PC-3 (cell line): ENCODE measurements at regions not wholly inside any gene's neighbourhood (a gene's known extent, or its start where the extent isn't known, plus 50 kb on each side); places are given as distances from the start of the nearest gene placed in this dataset.

ENCODE experiments used
- ATAC-seq: fragments of 200-7000 bp; cut with Tn5 transposase; 2 replicates; pipeline ENCODE4 v1.9.1; 2020; ENCODE audit warnings: mild to moderate bottlenecking, moderate library complexity
- BruUV-seq: library from RNA; stranded (reverse); fragments of 400-500 nt; replicated peaks from 2 replicates; lab custom pipeline; 2021; lab: Mats Ljungman, UMichigan
- CTCF ChIA-PET: fragments of 300-600 bp; sonication (Branson Sonifier 250); formaldehyde crosslinking; loops from one replicate; lab custom pipeline; 2022; ENCODE audit warnings: antibody characterized with exemption; lab: Charles Lee
- POLR2A ChIA-PET: fragments of 300-600 bp; sonication (Branson Sonifier 250); formaldehyde crosslinking; loops from one replicate; lab custom pipeline; 2022; ENCODE audit warnings: antibody characterized with exemption; ENCODE audit not compliant: unreplicated experiment; lab: Charles Lee
- DNase-seq: peaks from one replicate; pipeline ENCODE4 v3.0.0-alpha.2; 2015
- H2AFZ ChIP-seq: fragments of 300-600 bp; sonication (generic); 2 replicates; pipeline ENCODE4 v1.6.0; 2016; ENCODE audit warnings: antibody characterized with exemption, low read length
- H3F3A ChIP-seq: fragments of 300-600 bp; sonication (generic); one replicate; pipeline ENCODE4 v1.6.0; 2017; ENCODE audit warnings: antibody characterized with exemption, low read length, control low read depth, mild to moderate bottlenecking; ENCODE audit not compliant: unreplicated experiment
- H3K27ac ChIP-seq: fragments of 300-600 bp; sonication (generic); 2 replicates; pipeline ENCODE4 v1.5.1; 2016; ENCODE audit warnings: mild to moderate bottlenecking, low read length
- H3K27me3 ChIP-seq: fragments of 300-600 bp; sonication (generic); 2 replicates; pipeline ENCODE4 v1.6.1; 2016; ENCODE audit warnings: low read length, mixed read lengths
- H3K36me3 ChIP-seq: fragments of 300-600 bp; sonication (generic); 2 replicates; pipeline ENCODE4 v1.6.1; 2016; ENCODE audit warnings: low read depth, mixed run types, low read length, mixed read lengths
- H3K4me1 ChIP-seq: fragments of 300-600 bp; sonication (generic); 2 replicates; pipeline ENCODE4 v1.5.1; 2016; ENCODE audit warnings: low read length; ENCODE audit not compliant: insufficient read depth
- H3K4me2 ChIP-seq: fragments of 300-600 bp; sonication (generic); 2 replicates; pipeline ENCODE4 v1.6.0; 2016; ENCODE audit warnings: low read length
- H3K4me3 ChIP-seq: fragments of 300-600 bp; sonication (generic); 2 replicates; pipeline ENCODE4 v1.5.1; 2016; ENCODE audit warnings: mild to moderate bottlenecking, low read length, mixed read lengths
- H3K79me2 ChIP-seq: fragments of 300-600 bp; sonication (generic); 2 replicates; pipeline ENCODE4 v1.6.1; 2017; ENCODE audit warnings: low read length, mixed read lengths
- H3K9ac ChIP-seq: fragments of 300-600 bp; sonication (generic); 2 replicates; pipeline ENCODE4 v1.6.0; 2016; ENCODE audit warnings: mild to moderate bottlenecking, low read length
- H3K9me2 ChIP-seq: fragments of 300-600 bp; sonication (generic); replicated peaks from 2 replicates; pipeline ENCODE4 v1.6.1; 2016; ENCODE audit warnings: mixed run types, low read length, mixed read lengths
- H3K9me3 ChIP-seq: fragments of 300-600 bp; sonication (generic); 2 replicates; pipeline ENCODE4 v1.6.1; 2016; ENCODE audit warnings: low read length, mixed read lengths
- H4K20me1 ChIP-seq: fragments of 300-600 bp; sonication (generic); 2 replicates; pipeline ENCODE4 v1.6.1; 2016; ENCODE audit warnings: low read length, mixed read lengths
- CTCF ChIP-seq: fragments of 300-600 bp; sonication (generic); conservative IDR thresholded peaks from 2 replicates; pipeline ENCODE4 v1.5.1; 2017; ENCODE audit warnings: antibody characterized with exemption, low read depth, mild to moderate bottlenecking, low read length
- EZH2 ChIP-seq: fragments of 300-600 bp; sonication (generic); IDR thresholded peaks from one replicate; pipeline ENCODE4 v1.6.1; 2017; ENCODE audit warnings: antibody characterized with exemption, mild to moderate bottlenecking, low read length; ENCODE audit not compliant: unreplicated experiment
- EZH2phosphoT487 ChIP-seq: fragments of 300-600 bp; sonication (generic); IDR thresholded peaks from 2 replicates; pipeline ENCODE4 v1.6.1; 2018; ENCODE audit warnings: mild to moderate bottlenecking, antibody characterized with exemption, low read length, borderline replicate concordance
- intact Hi-C: fragments of 100-400 bp; cut with micrococcal nuclease; formaldehyde crosslinking; loops from 2 replicates; pipeline ENCODE4 v1.9.0; 2023

- POLR2A ChIA-PET = no interaction called here
- Histone ChIP-seq H3K4me3 (no peak overlapping the region), H3K27me3 (no peaks in the 10 kb centered on the region), H3K4me1 (no peaks in the 10 kb centered on the region), H3K9me3 (no peaks in the 10 kb centered on the region), H3K27ac (no peak overlapping the region), H4K20me1 (no peaks in the 10 kb centered on the region), H3K9me2 (no peaks in the 10 kb centered on the region), H3K79me2 (no peaks in the 10 kb centered on the region), H2AFZ (no peak overlapping the region), H3K9ac (no peak overlapping the region), H3K4me2 (no peak overlapping the region), H3F3A (no peaks in the 10 kb centered on the region), H3K36me3 (no peaks in the 10 kb centered on the region)
- TF ChIP-seq EZH2 (no peak), CTCF (no peak), EZH2phosphoT487 (no peak)
- peak; percentile 42 for ATAC-seq
- BruUV-seq = no TSS peak
- intact Hi-C loops = no loop called here
- CTCF ChIA-PET = interaction anchor here (0.5 to 0.8 kb wide), 2 partner anchors 117 to 297 kb away, joined by 6 to 8 read pairs; no protein-coding TSS in a partner anchor
- peak; percentile 29 for DNase-seq
Measured at GRCh38 chr21:29477941-29478340, 179.2 kb downstream of the BACH1 start.

- intact Hi-C loops = no loop called here
- H3K27ac ChIP-seq = no peak overlapping the region
- POLR2A ChIA-PET = no interaction called here
- TF ChIP-seq EZH2phosphoT487 = no peak
- TF ChIP-seq CTCF = no peak
- no peak for ATAC-seq
- H3K4me2 ChIP-seq = no peak overlapping the region
- DNase-seq = no peak
- no peak overlapping the region for H3K4me3 ChIP-seq
- H3K9me2 ChIP-seq = no peaks in the 10 kb centered on the region
- H3K79me2 ChIP-seq = no peaks in the 10 kb centered on the region
- no peak overlapping the region for H3K9ac ChIP-seq
- H3K27me3 ChIP-seq = no peaks in the 10 kb centered on the region
- H4K20me1 ChIP-seq = no peaks in the 10 kb centered on the region
- H3F3A ChIP-seq = no peaks in the 10 kb centered on the region
- H3K36me3 ChIP-seq = no peaks in the 10 kb centered on the region
- CTCF ChIA-PET = no interaction called here
- no peaks in the 10 kb centered on the region for H3K4me1 ChIP-seq
- H3K9me3 ChIP-seq = no peaks in the 10 kb centered on the region
- H2AFZ ChIP-seq = no peak overlapping the region
- no TSS peak for BruUV-seq
Measured at GRCh38 chr21:29481081-29481480, 182.4 kb downstream of the BACH1 start.

- intact Hi-C loops = no loop called here
- Histone ChIP-seq H3K4me3 (no peak overlapping the region), H2AFZ (no peak overlapping the region), H3K4me2 (no peak overlapping the region), H3F3A (no peaks in the 10 kb centered on the region), H3K27ac (no peak overlapping the region), H4K20me1 (no peaks in the 10 kb centered on the region), H3K79me2 (no peaks in the 10 kb centered on the region), H3K9me2 (no peaks in the 10 kb centered on the region), H3K4me1 (no peaks in the 10 kb centered on the region), H3K36me3 (no peaks in the 10 kb centered on the region), H3K9ac (no peak overlapping the region), H3K27me3 (no peaks in the 10 kb centered on the region), H3K9me3 (no peaks in the 10 kb centered on the region)
- peak; percentile 42; the same call in 1 of the 2 replicates for ATAC-seq
- ChIA-PET CTCF (no interaction called here), POLR2A (no interaction called here)
- BruUV-seq = no TSS peak
- TF ChIP-seq EZH2phosphoT487 (no peak), EZH2 (no peak), CTCF (no peak)
- DNase-seq = peak; percentile 14
Measured at GRCh38 chr21:29481641-29482040, 182.9 kb downstream of the BACH1 start.
